Activated B cell treated with CpG ODN at 0.5 μM for 24 hours (primary cell): ENCODE measurements at regions not wholly inside any gene's neighbourhood (a gene's known extent, or its start where the extent isn't known, plus 50 kb on each side); places are given as distances from the start of the nearest gene placed in this dataset.

Experiments
- ATAC-seq: fragments of 200-7000 bp; cut with Tn5 transposase; one replicate; pipeline ENCODE4 v1.10.0; 2021; ENCODE audit warnings: low read depth, mild to moderate bottlenecking, moderate library complexity
- CTCF ChIA-PET: fragments of 350-600 bp; sonication (Branson Sonifier 250); formaldehyde crosslinking; loops from one replicate; lab custom pipeline; 2021; ENCODE audit warnings: antibody characterized with exemption; lab: Charles Lee
- POLR2A ChIA-PET: fragments of 350-600 bp; sonication (Branson Sonifier 250); formaldehyde crosslinking; loops from one replicate; lab custom pipeline; 2021; ENCODE audit warnings: antibody characterized with exemption; lab: Charles Lee
- DNase-seq: peaks from one replicate; pipeline ENCODE4 v3.0.0; 2022
- H3K27ac Mint-ChIP-seq: one replicate; pipeline ENCODE4 v1.8.0; 2020; ENCODE audit warnings: mixed read lengths
- H3K27me3 Mint-ChIP-seq: one replicate; pipeline ENCODE4 v1.8.0; 2021; ENCODE audit warnings: mixed read lengths
- H3K36me3 Mint-ChIP-seq: one replicate; pipeline ENCODE4 v1.8.0; 2021; ENCODE audit warnings: low read depth, mixed read lengths
- H3K4me1 Mint-ChIP-seq: one replicate; pipeline ENCODE4 v1.8.0; 2021; ENCODE audit warnings: mixed read lengths
- H3K4me3 Mint-ChIP-seq: one replicate; pipeline ENCODE4 v1.8.0; 2020; ENCODE audit warnings: mild to moderate bottlenecking, mixed read lengths
- H3K9me3 Mint-ChIP-seq: one replicate; pipeline ENCODE4 v1.8.0; 2020; ENCODE audit warnings: mixed read lengths
- CTCF ChIP-seq: fragments of 200-600 bp; IDR thresholded peaks from one replicate; pipeline ENCODE4 v1.8.0; 2022; ENCODE audit warnings: antibody characterized with exemption, mild to moderate bottlenecking
- intact Hi-C: fragments of 100-400 bp; cut with micrococcal nuclease; formaldehyde crosslinking; loops from one replicate; pipeline ENCODE4 v1.15.1; 2024

GRCh38 chr6:81570681-81571080 is 181.8 kb downstream of the TENT5A start:
- DNase-seq (no peak), ATAC-seq (no peak)
- ChIA-PET CTCF (no interaction called here), POLR2A (no interaction called here)
- Mint-ChIP-seq H3K27ac (no peak overlapping the region), H3K27me3 (no peaks in the 10 kb centered on the region), H3K36me3 (no peaks in the 10 kb centered on the region), H3K4me3 (no peak overlapping the region), H3K4me1 (no peaks in the 10 kb centered on the region), H3K9me3 (no peaks in the 10 kb centered on the region)
- no peak for TF ChIP-seq CTCF
- intact Hi-C loops = no loop called here

GRCh38 chr6:81568973-81569372 is 183.5 kb downstream of the TENT5A start:
- Mint-ChIP-seq H3K4me3 (no peak overlapping the region), H3K27me3 (no peaks in the 10 kb centered on the region), H3K9me3 (no peaks in the 10 kb centered on the region), H3K36me3 (no peaks in the 10 kb centered on the region), H3K27ac (no peak overlapping the region), H3K4me1 (no peaks in the 10 kb centered on the region)
- CTCF ChIA-PET = no interaction called here
- POLR2A ChIA-PET = no interaction called here
- TF ChIP-seq CTCF = no peak
- intact Hi-C loops = no loop called here
- DNase-seq (no peak), ATAC-seq (no peak)

DNA sequence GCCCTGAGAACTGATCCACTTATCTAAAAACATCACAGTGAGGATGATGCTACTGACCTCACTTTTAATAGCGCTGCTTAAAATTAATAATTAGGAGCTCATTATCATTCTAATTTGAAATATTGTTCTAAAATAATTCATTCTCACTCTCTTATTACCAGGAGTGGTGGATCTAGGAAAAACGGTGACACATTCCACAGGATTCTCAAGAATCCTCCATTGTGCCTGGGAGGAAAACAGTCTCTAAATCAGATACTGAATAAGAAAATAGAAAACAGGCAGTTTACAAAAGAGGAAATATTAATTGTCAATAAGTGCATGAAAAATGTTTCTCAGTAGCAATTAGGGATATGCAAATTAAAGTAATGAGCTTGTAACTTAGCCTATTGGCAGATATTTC is 187.4 kb downstream of the TENT5A start:
- no peak for TF ChIP-seq CTCF
- ChIA-PET POLR2A (no interaction called here), CTCF (no interaction called here)
- Mint-ChIP-seq H3K4me1 (no peaks in the 10 kb centered on the region), H3K4me3 (no peak overlapping the region), H3K27ac (no peak overlapping the region), H3K36me3 (no peaks in the 10 kb centered on the region), H3K9me3 (no peaks in the 10 kb centered on the region), H3K27me3 (no peaks in the 10 kb centered on the region)
- intact Hi-C loops = no loop called here
- DNase-seq (no peak), ATAC-seq (no peak)

DNA sequence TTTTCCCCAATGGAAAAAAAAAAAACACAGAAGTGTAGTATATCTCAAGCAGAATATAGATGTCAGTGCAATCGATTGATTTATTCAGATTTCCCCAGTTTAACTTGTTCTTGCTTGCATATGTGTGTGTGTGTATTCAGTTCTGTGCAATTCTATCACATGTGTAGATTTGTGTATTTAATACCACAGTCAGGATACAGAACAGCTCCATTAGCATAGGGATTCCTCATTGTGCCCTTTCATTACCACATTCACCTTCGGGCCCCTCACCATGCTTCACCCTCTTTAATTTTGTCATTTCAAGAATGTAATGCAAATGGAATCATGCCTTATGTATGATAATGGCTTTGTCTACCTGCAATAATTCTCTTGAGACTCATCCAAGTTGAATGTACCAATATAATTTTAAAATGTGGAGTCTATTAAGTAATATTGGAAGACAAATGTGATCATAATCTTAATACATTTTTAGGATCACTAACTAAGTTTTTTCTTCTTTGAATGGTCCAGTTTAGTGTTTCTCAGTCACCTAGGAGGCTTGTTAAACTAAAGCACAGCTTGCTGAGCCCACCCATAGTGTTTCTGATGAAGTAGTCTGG is 187.9 kb downstream of the TENT5A start:
- H3K4me1 Mint-ChIP-seq = no peaks in the 10 kb centered on the region
- H3K4me3 Mint-ChIP-seq = no peak overlapping the region
- H3K36me3 Mint-ChIP-seq = no peaks in the 10 kb centered on the region
- no peak for TF ChIP-seq CTCF
- H3K27me3 Mint-ChIP-seq = no peaks in the 10 kb centered on the region
- POLR2A ChIA-PET = no interaction called here
- CTCF ChIA-PET = no interaction called here
- no peaks in the 10 kb centered on the region for H3K9me3 Mint-ChIP-seq
- DNase-seq (no peak), ATAC-seq (no peak)
- H3K27ac Mint-ChIP-seq = no peak overlapping the region
- intact Hi-C loops = no loop called here

- Mint-ChIP-seq H3K4me1 (no peaks in the 10 kb centered on the region), H3K36me3 (no peaks in the 10 kb centered on the region), H3K4me3 (no peak overlapping the region), H3K27ac (no peak overlapping the region), H3K9me3 (no peaks in the 10 kb centered on the region), H3K27me3 (no peaks in the 10 kb centered on the region)
- intact Hi-C loops = no loop called here
- POLR2A ChIA-PET = no interaction called here
- no peak for DNase-seq
- no peak for ATAC-seq
- no peak for TF ChIP-seq CTCF
- CTCF ChIA-PET = no interaction called here
Observed at GRCh38 chr6:81562169-81562568, 190.3 kb downstream of the TENT5A start.
